ENCODE measurements at regions not wholly inside any gene's neighbourhood (a gene's known extent, or its start where the extent isn't known, plus 50 kb on each side); places are given as distances from the start of the nearest gene placed in this dataset.

- TF ChIP-seq ATF2 (IDR thresholded peaks at IDR 0.05; ENCODE audit: low read length) (no peak), PHF8 (conservative IDR thresholded peaks at IDR 0.05; ENCODE audit: low read depth, low read length) (no peak), FOSL1 (IDR thresholded peaks at IDR 0.05; ENCODE audit: insufficient read depth, low read depth, low read length) (no peak)
Observed at GRCh38 chr10:21184984-21185383, 287.9 kb upstream of the NEBL start (continued).
